ENCODE measurements at regions not wholly inside any gene's neighbourhood (a gene's known extent, or its start where the extent isn't known, plus 50 kb on each side); places are given as distances from the start of the nearest gene placed in this dataset.
"Not testable (repeated sequence)": the region's sequence is repeated elsewhere in the genome, so short reads cannot be mapped to it uniquely, and the experiment has no call there.

DNA sequence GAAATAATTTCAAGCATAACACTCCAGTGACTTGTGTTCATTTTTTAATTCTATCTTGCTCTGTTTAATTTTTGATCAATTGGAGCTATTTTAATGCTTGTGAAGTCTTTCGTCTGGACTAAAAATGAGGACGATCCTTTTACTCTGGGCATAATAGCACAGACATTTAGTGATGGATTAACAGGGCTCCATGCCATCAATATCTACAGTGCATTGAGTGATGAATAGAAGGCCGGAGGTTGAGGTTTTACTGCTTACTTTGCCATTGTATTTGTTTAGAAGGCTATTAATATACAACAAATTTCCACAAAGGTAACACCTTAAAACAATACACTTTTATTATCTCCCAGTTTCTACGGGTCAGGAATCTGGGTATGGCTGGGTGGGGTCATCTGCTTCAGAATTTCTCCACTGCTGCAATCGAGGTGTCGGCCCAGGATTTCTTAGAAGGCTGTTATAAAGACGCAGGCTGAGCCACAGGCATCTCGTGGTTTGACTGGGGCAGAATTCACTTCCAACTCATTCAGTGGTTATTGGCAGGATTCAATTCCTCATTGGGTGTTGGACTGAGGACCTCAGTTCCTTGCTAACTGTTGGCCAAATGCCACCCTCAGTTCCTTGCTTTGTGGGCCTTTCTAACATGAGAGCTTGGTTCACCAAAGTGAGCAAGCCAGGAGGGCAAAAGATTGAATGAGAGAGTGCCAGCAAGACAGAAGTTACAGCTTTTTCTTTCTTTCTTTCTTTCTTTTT lies 265.4 kb upstream of the VLDLR start:
- peak; percentile 31 for DNase-seq

DNA sequence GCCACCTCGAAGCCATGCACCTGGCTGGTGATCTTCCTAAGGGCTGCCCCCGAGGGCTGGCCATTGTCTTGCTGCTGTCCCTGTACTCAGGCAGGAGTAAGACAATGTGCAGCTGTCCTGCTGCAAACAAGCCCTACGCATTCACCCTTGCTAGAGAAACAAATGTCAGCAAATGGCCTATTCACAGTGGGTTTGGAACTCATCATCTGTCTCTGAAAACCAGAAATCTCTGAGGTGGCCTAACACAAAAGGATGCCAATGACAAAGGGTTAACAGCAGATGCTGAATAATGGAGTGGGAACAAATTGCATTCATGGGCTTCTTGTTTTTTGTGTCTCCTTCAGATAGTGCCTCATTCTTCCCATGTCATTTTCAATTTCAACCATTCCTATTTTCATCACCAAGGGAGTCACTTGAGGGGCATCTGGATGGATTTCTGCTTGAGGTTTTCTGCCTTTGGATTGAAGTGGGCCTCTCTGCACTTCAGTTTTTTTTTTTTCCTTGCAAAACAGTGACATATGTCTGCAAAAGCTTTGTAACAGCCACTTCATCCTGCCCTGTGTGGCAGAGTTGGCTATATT lies 261.6 kb upstream of the VLDLR start:
- DNase-seq = no peak

DNA sequence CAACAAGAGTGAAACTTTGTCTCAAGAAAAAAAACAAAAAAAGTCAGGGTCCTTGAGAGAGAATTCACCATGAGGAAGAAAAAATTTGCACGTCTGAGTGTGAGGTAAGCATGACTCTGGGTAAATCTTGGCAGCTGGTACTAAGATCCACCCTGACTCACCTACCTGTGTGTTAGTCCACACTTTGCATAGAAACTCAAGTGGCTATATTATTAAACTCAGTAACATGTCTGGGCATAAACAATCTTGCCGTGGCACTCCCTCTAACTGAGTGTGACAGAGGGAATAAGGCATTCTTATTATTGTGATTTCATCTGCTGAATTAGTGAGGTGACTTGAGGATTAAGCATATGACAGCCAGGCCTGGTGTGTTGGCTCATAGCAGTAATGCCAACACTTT lies 259.4 kb upstream of the VLDLR start:
- no peak for DNase-seq

DNA sequence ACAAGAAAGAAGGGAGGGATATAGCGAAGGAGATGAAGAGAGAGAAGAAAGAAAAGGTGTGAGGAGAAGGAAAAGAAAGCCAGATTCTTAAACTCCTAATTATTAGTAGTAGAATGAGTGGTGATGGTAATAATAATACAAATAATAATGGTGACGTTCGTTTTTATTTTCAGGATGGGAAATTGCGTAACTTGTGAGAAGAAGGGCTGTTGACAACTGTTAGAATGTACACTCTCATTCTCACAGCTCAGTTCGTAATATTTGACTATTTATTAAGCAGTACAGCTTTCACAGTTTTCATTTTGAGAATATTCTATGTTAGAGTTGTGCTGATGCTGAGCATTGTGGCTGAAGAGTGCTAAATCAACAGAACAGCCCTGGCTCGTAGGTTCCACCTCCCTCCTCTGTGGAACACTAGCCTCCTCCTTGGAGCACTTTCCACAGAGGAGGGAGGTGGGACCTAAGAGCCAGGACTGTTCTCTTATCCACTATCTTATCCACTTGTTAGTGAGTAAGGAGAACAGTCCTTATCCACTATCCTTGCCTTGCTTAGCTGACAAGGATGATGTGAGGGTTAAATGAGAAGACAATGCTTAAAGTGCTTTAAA lies 258.3 kb upstream of the VLDLR start:
- no peak for DNase-seq

DNA sequence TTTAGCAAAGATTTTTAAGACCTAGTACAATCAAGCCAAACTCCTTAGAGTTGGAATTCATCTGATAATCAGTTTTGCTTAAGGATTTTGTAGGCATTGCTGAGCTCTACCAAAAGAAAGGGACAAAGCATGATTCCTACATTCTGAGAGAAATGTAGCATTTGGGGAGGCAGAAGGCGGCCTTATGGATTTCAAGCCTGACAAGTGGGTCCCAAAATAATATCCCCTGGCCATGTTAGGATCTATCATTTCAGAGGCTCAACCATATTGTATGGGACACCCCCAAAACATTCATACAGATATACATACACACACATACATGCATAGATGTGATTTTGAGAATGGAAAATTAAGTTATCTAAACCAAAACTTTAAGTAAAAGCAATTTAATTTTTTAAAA lies 257.8 kb upstream of the VLDLR start:
- DNase-seq = no peak

DNA sequence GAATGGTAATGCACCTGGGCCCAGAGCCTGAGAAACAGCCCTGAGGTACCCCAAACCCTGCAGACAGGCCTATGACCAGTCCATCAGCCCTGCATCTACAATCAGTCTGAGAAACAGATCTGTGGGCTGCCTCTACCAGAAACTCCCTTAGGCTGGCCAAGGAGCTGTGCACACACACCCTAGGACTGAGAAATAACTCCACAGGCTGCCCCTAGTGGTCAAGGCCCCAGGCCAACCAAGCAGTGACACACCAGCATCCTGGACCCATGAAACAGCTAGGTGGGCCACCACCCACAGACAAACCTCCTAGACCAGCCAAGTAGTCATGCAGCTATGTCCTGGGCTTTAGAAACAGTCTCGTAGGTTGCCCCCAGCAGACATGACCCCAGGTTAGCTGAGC lies 253.6 kb upstream of the VLDLR start:
- DNase-seq = no peak

DNA sequence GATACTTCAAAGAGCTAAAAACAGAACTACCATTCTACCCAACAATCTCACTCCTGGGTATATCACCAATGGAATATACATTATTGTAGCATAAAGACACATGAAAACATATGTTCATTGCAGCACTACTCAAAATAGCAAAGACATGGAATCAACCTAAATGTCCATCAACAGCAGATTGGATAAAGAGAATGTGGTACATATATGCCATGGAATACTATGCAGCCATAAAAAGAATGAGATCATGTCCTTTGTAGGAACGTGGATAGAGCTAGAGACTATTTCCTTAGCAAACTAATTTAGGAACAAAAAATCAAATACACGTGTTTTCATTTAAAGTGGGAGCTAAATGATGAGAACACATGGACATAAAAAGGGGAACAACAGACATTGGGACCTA lies 247.9 kb upstream of the VLDLR start:
- no peak for DNase-seq

DNA sequence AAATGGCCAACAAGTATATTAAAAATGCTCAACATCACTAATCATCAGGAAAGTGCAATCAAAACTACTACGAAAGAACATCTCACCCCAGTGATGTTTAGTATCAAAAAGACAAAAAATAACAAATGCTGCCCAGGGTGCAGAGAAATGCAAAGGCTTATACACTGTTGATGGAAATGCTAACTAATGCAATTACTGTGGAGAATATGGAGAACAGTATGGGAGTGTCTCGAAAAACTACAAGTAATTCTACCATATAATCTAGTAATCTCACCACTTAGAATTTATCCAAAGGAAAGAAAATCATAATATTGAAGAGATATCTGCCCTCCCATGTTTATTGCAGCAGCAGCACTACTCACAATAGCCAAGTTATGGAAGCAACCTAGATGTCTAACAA lies 246.5 kb upstream of the VLDLR start:
- no peak for DNase-seq

DNA sequence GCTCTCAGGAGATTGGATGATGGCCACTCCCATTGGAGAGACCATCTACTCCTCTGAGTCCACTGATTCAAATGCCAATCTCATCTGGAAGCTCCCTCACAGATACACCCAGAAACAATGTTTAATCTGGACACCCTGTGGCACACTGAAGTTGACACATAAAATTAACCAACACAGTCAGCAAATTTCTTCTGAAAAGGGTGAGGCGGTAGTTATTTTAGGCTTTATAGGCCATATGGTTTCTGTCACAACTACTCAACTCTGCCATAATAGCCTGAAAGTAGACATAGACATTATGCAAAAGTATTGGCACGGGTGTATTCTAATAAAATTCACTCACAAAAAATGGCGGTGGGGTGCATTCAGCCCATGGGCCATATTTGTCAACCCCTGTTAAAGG lies 244.5 kb upstream of the VLDLR start:
- no peak for DNase-seq

DNA sequence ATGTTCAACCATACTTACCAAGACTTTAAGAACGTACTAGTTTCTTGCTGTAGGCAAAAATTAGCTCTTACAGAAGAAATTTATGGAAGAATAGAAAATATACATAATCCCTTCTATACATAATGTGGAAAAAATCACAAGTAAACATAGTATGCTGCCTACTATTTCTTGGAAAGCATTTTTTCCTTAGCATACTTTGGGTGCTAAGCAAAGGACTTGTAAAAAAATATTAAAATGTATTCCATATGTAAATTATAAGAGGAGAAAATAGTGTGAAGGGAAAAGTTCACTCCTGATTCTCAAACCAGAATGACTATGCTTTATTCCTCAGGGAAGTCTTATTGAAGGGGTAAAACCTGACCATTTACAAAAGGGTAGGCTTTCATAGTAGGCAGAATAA lies 243.8 kb upstream of the VLDLR start:
- no peak for DNase-seq

DNA sequence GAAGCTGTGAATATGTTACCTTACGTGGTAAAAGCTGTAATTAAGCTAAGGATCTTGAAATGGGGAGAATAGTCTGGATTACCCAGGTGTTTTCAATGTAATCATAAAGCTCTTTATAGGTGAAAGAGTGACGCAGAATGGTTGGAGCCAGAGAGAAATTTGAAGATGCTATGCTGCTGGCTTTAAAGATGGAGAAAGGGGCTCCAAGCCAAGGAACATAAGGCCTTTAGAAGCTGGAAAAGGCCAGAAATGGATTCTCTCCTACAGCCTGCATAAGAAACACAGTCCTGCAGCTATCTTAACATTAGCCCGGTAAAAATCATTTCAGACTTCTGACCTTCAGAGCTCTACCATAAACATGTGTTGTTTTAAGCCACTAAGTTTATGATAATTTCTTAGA lies 243.3 kb upstream of the VLDLR start:
- no peak for DNase-seq

DNA sequence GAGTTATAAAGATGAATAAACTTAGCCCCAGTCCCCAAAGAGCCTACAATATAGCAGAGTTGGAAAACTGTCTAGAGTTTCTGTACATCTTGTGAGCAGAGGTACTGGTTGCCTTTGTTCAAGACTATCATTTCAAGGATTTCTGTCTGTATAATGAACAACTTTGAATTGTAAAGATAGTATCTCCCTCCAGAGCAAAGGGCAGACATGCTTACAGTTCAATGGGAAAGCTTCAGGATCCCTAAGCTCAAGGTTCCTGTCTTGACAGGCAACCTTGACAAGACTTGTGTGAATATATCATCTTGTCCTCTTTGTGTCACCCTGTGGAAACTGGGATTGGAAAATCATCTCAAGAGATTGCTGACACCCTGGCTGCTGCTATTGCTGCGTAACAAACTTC lies 242.8 kb upstream of the VLDLR start:
- no peak for DNase-seq

DNA sequence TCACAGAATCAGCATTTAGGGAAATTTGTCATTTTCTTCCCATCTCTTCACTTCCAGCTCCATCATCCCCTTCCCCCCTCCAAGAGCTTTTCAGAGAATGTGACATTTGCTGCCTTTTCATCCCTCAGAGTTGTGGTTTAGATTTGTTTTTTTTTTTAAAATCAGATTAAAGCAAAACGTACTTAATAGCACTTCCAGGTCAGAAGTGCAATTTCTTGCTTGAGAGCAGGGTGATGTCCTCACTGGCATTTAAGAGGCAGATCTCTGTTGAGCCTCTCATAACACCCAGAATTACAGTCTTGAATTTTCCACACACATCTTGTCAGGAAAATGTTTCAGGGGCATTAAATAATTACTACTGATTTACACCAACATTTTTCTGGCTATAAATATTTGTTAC lies 236.8 kb upstream of the VLDLR start:
- DNase-seq = no peak

DNA sequence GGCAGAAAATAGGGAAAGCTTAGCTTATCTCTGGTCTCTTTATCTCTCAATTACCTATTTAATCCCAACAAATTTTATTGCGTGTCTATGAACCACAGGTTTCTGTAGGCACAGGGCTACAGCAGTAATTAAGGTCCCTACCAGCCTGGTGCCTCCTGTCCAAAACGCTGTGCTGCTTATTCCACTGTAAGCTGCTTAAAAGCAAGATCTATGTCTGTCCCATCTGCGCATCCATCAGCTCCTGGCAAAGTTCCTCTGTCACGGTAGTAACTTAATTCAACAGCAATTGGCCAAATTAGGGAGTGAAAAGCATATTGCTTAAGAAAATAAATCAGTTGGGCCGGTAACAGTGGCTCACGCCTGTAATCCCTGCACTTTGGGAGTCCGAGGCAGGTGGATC lies 235.8 kb upstream of the VLDLR start:
- DNase-seq = no peak

DNA sequence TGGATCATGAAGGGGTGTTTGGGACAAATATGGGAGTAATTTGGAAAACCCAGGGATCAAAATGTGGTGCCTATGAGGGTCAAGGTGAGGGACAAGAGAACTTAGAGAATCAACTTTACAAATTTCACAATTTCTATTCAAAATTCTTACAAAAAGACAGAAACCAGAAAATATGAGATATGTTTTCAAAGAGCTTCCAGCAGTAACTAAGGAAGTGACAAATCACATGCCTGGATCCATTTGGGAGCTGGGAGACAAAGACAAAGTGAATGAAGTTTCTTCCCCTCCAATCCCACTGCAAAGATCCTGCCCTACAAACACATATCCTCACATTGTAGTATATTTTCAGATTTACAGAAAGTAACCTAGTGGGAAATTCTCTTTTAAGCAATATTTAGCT lies 235.0 kb upstream of the VLDLR start:
- DNase-seq = no peak

DNA sequence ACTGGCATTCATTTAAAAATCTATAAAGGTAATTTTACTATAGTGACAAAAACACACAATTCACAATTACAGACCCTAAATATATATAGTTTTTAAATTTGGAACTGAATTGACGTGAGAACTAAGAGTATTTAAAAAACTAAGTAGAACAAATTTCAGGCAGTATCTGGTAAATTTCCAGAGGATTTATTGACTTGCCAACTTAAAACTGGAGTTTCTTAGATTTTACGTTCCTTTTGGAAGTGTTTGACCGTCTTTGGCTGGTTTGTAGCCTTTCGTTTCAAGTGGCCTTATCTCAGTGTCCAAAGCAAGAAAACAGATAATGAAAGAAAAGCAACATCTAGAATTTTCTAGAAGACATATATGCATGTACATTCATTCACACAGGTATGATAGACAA lies 234.4 kb upstream of the VLDLR start:
- no peak for DNase-seq

DNA sequence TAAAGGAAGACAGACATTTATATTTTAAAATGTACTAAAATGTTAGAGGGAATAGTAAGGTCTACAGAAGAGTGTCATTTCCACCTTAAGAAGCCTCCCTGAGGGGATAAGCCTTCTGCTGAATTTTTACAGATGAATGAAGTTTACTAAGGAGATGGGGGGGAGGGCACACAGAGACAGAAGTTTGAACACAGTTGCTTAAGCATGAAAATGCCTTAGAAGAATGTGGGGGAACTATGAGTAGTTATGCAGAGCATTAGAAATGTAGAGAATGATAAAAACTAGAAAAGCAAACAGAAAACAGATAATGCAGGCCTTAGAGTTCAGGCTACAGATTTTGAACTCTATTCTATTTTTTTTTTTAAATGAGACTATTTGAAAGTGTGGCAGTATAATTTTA lies 232.2 kb upstream of the VLDLR start:
- DNase-seq = no peak

DNA sequence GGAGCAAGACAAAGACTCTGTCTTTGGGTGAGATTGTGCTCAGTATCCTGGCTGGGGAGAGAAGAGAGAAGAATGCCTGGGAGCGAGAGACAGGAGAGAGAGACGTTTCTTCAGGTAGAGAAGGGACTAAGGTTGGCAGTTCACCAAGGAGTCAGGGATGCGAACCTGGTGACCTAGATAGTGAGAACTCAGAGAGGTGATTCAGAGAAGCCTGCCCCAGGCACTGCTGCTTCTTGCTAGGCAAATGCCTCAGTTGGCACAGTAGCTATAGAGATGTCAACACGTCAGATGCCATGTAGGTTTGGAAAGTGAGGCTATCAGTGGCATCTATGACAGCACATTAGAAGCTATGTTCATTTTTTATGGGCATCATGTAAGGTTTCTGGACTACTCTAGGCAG lies 231.6 kb upstream of the VLDLR start:
- no peak for DNase-seq

DNA sequence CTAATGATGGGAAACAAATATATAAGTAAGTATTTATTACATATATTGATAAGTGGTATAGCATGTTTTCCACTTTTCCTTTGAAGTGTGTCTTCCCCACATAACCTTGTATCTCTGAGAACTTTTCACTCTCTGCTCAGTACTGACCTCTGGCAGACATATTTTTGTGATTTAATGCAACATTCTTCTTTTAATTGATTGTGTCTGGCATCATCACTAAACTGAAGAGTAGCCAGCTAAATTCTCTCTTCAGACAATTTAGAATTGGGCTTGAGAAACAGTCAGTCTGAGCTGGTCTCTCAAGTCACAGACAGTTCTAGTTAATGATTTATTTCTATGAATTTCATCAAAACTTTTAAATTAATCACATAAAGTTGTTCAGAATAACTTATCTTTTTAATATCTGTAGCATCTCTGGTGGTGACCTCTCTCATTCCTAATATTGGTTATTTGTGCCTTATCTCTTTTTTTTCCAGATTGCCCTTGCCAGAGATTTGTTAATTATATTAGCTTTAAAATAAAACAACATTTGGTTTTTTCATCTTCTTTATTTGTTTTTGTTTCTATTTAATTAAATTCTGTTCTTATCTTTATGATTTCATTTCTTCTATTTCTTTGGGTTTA lies 230.0 kb upstream of the VLDLR start:
- not testable (repeated sequence) for DNase-seq

DNA sequence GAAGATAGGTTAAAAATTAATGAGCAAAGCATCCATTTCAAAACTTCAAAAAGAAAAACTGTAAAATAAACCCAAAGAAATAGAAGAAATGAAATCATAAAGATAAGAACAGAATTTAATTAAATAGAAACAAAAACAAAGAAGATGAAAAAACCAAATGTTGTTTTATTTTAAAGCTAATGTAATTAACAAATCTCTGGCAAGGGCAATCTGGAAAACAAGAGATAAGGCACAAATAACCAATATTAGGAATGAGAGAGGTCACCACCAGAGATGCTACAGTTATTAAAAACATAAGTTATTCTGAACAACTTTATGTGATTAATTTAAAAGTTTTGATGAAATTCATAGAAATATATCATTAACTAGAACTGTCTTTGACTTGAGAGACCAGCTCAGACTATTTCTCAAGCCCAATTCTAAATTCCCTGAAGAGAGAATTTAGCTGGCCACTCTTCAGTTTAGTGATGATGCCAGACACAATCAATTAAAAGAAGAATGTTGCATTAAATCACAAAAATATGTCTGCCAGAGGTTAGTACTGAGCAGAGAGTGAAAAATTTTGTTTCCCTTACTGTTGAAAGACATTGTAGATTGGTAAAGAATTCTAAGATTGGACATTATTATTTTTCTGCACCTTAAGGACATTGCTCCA lies 227.4 kb upstream of the VLDLR start:
- not testable (repeated sequence) for DNase-seq

DNA sequence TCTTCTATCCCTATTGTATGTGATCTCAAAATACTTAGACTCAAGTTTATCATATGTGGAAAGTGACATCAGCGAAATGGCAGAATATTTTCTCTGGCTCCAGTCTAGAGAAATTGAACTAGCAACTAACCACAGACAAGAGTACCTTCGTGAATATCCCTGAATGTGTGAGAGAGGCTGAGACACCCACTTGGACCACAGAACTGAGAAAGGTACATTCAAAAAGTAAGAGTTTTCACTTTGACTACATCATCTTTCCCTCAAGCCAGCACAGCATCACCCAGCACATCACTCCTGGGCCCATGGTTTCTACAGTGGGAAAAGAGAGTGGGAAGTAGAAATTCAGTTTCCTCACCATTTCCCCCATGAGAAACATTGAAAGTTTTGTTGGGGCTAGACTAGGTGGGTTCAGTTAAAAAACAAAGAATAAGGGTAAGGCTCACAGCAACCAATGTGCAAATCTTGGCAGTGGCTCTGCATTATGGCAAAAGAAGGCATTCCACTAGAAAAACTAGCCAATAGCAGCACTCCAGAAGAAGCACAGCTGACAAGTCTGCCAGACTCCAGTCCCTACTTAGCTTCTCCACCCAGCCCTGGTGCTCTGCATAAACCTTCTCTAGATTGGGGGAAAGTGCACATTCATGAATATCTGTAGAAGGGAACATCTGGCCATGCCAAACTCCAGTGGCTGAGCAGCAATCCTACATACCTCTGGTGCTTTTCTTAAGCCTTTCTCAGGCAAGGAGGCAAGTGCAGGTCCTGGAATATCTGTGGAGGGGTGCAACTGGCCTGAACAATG lies 225.6 kb upstream of the VLDLR start:
- no peak for DNase-seq

DNA sequence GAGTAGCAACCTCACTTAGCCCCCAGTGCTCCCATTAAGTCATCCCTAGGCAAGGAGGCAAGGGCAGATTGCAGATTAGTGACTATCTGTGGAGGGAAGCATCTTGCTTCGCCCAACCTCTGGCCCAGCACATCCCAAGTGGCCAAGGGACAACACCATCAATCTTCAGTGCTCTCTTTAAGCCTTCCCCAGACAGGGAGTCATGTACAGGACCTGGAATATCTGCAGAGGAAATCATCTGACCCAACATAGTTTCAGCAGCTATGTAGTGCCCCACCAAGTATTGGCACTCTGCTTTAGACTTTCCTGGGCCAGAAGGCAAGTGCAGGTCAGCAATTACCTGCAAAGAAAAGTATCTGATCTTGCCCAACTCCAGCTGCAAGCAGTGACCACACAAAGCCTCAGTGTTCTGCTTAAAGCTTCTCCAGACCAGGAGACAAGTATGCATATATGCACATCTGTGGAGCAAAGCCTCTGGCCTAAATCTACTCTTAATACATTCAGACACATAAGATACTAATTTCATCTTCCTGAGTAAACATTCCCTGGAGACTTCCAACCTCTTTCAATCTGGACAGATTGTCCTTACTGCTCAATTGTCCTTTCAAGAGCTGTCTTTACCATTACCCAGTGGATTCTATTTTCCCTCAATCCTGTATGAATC lies 224.8 kb upstream of the VLDLR start:
- DNase-seq = no peak
